GM18951 (cell line): ENCODE measurements at regions not wholly inside any gene's neighbourhood (a gene's known extent, or its start where the extent isn't known, plus 50 kb on each side); places are given as distances from the start of the nearest gene placed in this dataset.

ENCODE experiments used
- POLR2A ChIP-seq: IDR thresholded peaks from 4 replicates; pipeline ENCODE4 v1.6.1; 2011; ENCODE audit warnings: mild to moderate bottlenecking; ENCODE audit not compliant: insufficient read length, insufficient read depth; ENCODE audit errors: extremely low read depth
- in situ Hi-C: fragments of 300-500 bp; cut with MboI; formaldehyde crosslinking; loops from one replicate; pipeline ENCODE4 v1.12.0; 2022; ENCODE audit warnings: low sequenced_read_pairs, mixed read lengths, inconsistent platforms; ENCODE audit not compliant: unreplicated experiment

- in situ Hi-C loops = no loop called here
- TF ChIP-seq POLR2A = no peak
These were observed 118.4 kb downstream of the FAM124B start for GRCh38 chr2:224283466-224283965.

- in situ Hi-C loops = no loop called here
These were observed 120.5 kb downstream of the FAM124B start for GRCh38 chr2:224281374-224281773.

GRCh38 chr2:224278531-224278930 lies 123.4 kb downstream of the FAM124B start:
- TF ChIP-seq POLR2A = no peak
- in situ Hi-C loops = no loop called here

More at GRCh38 chr2:224281374-224281773, 120.5 kb downstream of the FAM124B start:
- no peak for TF ChIP-seq POLR2A

- in situ Hi-C loops = no loop called here
- TF ChIP-seq POLR2A = no peak
These were observed 125.7 kb downstream of the FAM124B start for GRCh38 chr2:224276251-224276650.

- in situ Hi-C loops = no loop called here
- TF ChIP-seq POLR2A = no peak
These were observed 129.5 kb downstream of the FAM124B start for GRCh38 chr2:224272237-224272910.

- no peak for TF ChIP-seq POLR2A
- in situ Hi-C loops = no loop called here
These were observed 130.2 kb downstream of the FAM124B start for GRCh38 chr2:224271617-224272236.

GRCh38 chr2:224268441-224268840 lies 133.5 kb downstream of the FAM124B start:
- in situ Hi-C loops = loop anchor here (10.0 kb wide), 1 partner anchor 284 kb away; no protein-coding TSS in a partner anchor
- TF ChIP-seq POLR2A = no peak

GRCh38 chr2:224264259-224264658 lies 137.6 kb downstream of the FAM124B start:
- in situ Hi-C loops = loop anchor here (10.0 kb wide), 1 partner anchor 279 kb away; no protein-coding TSS in a partner anchor
- no peak for TF ChIP-seq POLR2A

- in situ Hi-C loops = loop anchor here (10.0 kb wide), 1 partner anchor 279 kb away; no protein-coding TSS in a partner anchor
- TF ChIP-seq POLR2A = no peak
These were observed 138.3 kb downstream of the FAM124B start for GRCh38 chr2:224263571-224264043.

- TF ChIP-seq POLR2A = no peak
- in situ Hi-C loops = loop anchor here (10.0 kb wide), 1 partner anchor 277 kb away; no protein-coding TSS in a partner anchor
These were observed 140.6 kb downstream of the FAM124B start for GRCh38 chr2:224261326-224261725.

GRCh38 chr2:224260372-224261020 lies 141.4 kb downstream of the FAM124B start:
- no peak for TF ChIP-seq POLR2A
- in situ Hi-C loops = loop anchor here (10.0 kb wide), 1 partner anchor 276 kb away; no protein-coding TSS in a partner anchor

- in situ Hi-C loops = loop anchor here (10.0 kb wide), 1 partner anchor 275 kb away; no protein-coding TSS in a partner anchor
These were observed 142.1 kb downstream of the FAM124B start for GRCh38 chr2:224259831-224260230.

GRCh38 chr2:224258059-224258458 lies 143.8 kb downstream of the FAM124B start:
- no peak for TF ChIP-seq POLR2A
- in situ Hi-C loops = no loop called here

More at GRCh38 chr2:224259831-224260230, 142.1 kb downstream of the FAM124B start:
- no peak for TF ChIP-seq POLR2A
